ENCODE measurements at regions not wholly inside any gene's neighbourhood (a gene's known extent, or its start where the extent isn't known, plus 50 kb on each side); places are given as distances from the start of the nearest gene placed in this dataset.
"Not testable (repeated sequence)": the region's sequence is repeated elsewhere in the genome, so short reads cannot be mapped to it uniquely, and the experiment has no call there.

DNA sequence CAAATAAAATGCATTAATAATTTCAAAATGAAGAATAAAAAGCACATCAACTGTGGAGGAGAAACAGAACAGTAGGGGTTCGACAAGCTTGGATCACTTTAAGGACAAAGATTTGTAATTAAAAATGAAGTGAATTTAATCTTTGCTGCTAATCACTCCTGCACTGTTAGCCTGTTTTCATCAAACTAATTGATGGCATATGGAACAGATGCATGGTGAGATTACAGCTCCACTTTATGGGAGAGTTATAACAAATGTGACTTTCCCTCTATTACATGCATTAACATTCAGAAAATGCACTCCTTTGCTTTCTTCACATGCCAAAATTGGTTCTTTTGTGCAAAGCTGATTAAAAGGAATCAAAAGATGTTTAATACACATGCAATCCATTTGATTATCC, 207.2 kb upstream of the C21orf91 start:
- H3K4me3 ChIP-seq (ENCODE audit: low read depth, low read length), result no peak overlapping the region

DNA sequence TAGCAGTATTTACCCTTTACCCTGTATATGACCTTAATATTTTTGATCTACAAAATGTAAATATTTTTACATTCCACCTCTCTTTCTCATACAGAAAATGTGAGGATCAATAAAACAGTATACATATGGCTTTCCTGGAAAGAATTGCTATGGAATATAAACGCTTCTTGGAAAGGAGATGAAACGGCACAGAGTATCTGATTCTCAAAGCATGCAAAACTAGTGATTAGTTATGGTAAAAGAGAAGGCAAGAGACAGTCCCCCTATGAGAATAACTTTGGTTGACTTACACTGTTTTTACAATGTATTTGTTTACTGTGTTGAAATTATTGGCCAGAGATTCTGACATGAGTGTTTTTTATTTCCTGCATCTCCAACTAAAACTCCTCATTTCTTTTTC, 204.6 kb upstream of the C21orf91 start:
- TF ChIP-seq, protein P1, sequence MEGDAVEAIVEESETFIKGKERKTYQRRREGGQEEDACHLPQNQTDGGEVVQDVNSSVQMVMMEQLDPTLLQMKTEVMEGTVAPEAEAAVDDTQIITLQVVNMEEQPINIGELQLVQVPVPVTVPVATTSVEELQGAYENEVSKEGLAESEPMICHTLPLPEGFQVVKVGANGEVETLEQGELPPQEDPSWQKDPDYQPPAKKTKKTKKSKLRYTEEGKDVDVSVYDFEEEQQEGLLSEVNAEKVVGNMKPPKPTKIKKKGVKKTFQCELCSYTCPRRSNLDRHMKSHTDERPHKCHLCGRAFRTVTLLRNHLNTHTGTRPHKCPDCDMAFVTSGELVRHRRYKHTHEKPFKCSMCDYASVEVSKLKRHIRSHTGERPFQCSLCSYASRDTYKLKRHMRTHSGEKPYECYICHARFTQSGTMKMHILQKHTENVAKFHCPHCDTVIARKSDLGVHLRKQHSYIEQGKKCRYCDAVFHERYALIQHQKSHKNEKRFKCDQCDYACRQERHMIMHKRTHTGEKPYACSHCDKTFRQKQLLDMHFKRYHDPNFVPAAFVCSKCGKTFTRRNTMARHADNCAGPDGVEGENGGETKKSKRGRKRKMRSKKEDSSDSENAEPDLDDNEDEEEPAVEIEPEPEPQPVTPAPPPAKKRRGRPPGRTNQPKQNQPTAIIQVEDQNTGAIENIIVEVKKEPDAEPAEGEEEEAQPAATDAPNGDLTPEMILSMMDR (IDR thresholded peaks at IDR 0.05; ENCODE audit: low read depth, low read length), result no peak
- H3K4me3 ChIP-seq (ENCODE audit: low read depth, low read length), result no peak overlapping the region

More for the DNA sequence above, 207.2 kb upstream of the C21orf91 start:
- TF ChIP-seq, protein P1 (IDR thresholded peaks at IDR 0.05; ENCODE audit: low read depth, low read length), result no peak

DNA sequence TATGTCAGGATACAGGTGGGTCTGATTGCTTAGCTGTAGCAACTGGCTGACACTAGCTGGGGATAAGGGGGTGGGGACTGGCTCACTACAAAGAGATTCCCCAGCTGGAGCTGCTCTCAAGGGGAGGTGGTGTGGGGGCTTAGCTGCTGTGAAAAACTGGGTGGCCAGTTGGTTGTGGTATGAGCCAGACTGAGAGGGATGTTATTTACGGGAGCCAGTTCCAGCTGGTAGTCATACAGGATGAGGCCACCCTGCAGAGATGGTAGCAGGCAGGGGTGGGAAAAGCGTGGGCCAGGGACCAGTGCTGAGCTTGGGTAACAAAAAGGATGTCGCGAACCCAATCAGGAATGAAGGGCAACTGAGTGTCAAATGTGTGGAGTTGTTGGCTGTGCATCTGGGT, 204.0 kb upstream of the C21orf91 start:
- H3K4me3 ChIP-seq (ENCODE audit: low read depth, low read length), result no peak overlapping the region
- TF ChIP-seq, protein P1 (IDR thresholded peaks at IDR 0.05; ENCODE audit: low read depth, low read length), result no peak

DNA sequence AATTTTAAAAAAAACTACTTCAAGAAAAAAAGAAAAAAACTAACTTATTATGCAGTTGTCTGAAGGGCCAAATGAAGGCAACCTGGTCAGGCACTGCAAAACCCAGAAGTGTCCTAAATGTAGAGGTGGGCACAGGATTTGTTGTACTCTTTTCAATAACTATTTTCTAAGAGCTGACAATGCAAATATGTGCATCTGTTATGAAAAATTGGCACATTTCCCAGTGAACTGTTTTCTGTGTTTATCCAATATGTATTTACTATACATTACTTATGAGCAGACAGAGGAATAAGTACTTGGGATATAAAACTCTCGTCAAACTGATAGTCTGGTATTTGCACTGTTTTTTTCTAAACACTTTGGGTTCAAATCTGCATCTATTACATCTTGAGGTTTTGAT, 188.0 kb upstream of the C21orf91 start:
- TF ChIP-seq, protein P1 (IDR thresholded peaks at IDR 0.05; ENCODE audit: low read depth, low read length), result no peak
- no peak overlapping the region for H3K4me3 ChIP-seq (ENCODE audit: low read depth, low read length)

DNA sequence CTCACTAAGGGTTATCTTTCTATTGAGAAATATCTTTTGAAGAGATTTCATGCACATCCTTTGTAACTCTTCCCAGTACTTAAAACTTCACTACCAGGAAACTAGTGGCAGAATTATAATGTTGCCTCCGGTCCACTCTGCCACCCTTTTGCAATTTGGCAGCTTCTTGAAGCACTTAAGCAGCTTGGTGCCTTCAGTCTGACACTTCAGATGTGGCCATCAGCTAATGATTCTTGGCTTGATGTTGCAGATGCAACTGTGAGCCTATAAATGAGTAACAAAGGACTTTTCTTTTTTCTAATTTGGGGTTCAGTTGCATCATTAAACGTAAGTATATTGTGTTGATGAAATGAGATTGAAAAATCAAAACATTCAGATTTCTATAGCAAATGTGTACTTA, 187.5 kb upstream of the C21orf91 start:
- TF ChIP-seq, protein P1 (IDR thresholded peaks at IDR 0.05; ENCODE audit: low read depth, low read length), result no peak
- H3K4me3 ChIP-seq (ENCODE audit: low read depth, low read length), result no peak overlapping the region

DNA sequence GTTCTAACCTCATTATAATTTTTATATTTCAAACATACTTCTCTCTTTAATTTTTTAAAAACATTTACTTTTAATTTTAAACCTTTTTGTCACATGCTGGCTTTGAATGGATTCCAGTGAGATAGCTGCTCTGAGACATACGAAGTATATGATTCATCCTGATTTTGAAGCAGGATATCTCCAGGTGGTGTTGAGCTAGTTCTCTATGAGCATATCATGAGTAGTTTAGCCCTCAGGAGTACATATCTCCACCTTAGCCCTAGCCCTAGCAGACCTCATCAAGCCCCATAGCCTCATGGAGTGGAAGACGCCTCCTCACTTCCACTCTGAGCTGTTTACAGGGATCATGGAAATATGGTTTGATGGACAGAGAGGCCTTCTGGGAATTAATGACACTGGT, 183.2 kb upstream of the C21orf91 start:
- TF ChIP-seq, protein P1 (IDR thresholded peaks at IDR 0.05; ENCODE audit: low read depth, low read length), result no peak
- H3K4me3 ChIP-seq (ENCODE audit: low read depth, low read length), result no peak overlapping the region

DNA sequence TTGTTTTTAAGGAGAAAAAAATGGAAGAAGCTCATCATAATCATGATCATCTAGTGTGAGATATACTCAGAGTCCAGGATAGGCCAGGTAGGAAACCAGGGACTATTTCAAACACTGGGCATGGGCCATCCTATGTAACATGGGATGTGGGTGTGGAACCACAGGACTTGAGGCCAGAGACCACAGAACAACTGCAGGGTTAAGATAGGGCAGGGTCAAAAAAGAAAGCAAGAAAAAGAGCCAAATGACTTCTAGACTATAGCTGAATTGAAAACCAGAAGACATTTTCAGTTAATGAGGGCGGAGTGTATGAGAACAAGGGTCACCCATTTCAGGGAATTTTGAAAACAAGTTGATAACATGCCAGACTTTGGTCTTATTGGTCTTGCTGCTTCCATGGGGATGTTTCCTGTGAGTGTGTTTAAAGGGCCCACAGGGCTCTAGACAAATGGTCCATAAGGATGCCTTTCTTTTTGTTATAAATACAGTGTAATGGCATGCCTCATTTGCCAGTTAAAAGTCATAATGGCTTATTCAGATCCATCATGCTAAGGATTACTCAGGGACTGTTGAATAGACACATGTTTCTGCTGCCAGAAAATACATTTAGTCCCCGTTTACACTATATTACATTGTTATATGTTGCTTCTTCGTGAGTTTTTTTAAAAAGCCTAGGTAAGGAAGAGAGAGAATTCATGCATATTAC, 182.0 kb upstream of the C21orf91 start:
- TF ChIP-seq, protein P1 (IDR thresholded peaks at IDR 0.05; ENCODE audit: low read depth, low read length), result no peak
- H3K4me3 ChIP-seq (ENCODE audit: low read depth, low read length), result no peak overlapping the region

DNA sequence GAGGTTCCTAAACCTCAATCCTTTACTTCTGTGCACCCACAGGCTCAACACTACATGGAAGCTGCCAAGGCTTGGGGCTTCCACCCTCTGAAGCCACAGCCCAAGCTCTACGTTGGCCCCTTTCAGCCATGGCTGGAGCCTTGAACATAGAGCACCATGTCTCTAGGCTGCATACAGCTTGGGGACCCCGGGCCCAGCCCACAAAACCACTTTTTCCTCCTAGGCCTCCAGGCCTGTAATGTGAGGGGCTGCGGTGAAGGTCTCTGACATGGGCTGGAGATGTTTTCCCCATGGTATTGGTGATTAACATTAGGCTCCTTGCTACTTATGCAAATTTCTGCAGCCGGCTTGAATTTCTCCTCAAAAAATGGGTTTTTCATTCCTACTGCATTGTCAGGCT, 179.4 kb upstream of the C21orf91 start:
- not testable (repeated sequence) for H3K4me3 ChIP-seq (ENCODE audit: low read depth, low read length)
